ENCODE measurements at regions not wholly inside any gene's neighbourhood (a gene's known extent, or its start where the extent isn't known, plus 50 kb on each side); places are given as distances from the start of the nearest gene placed in this dataset.

- no peaks in the 10 kb centered on the region for H3K27me3 ChIP-seq
- 86% methylated on average over 5 of the region's 5 CpGs for WGBS (ENCODE audit: low lambda C conversion rate, missing lambda C conversion rate)
- no peaks in the 10 kb centered on the region for H3K9me3 ChIP-seq (ENCODE audit: low read depth)
- no peaks in the 10 kb centered on the region for H4K20me1 ChIP-seq (ENCODE audit: insufficient read depth, poor library complexity, severe bottlenecking)
- no peaks in the 10 kb centered on the region for H3K9me2 ChIP-seq (replicated peaks; ENCODE audit: insufficient read depth)
- H3K4me2 ChIP-seq, result no peak overlapping the region
- no peak overlapping the region for H3K27ac ChIP-seq
- H3K36me3 ChIP-seq (replicated peaks; ENCODE audit: insufficient read depth, low read depth), result no peaks in the 10 kb centered on the region
- H2AFZ ChIP-seq, result no peak overlapping the region
- peaks cover 3% of the 10 kb centered on the region for H3K4me1 ChIP-seq (ENCODE audit: insufficient read depth)
- H3K4me3 ChIP-seq, result no peak overlapping the region
- no peak for DNase-seq (ENCODE audit: low spot score)
- no peak for TF ChIP-seq EZH2 (IDR thresholded peaks at IDR 0.05; ENCODE audit: borderline replicate concordance)
- no peak for TF ChIP-seq EZH2phosphoT487 (IDR thresholded peaks at IDR 0.05; ENCODE audit: low read depth, severe bottlenecking, unreplicated experiment)
- no peak for TF ChIP-seq CTCF (IDR thresholded peaks at IDR 0.05; ENCODE audit: poor library complexity)
- H3K79me2 ChIP-seq, result no peaks in the 10 kb centered on the region
Measured at GRCh38 chr2:228369400-228370031, 188.0 kb upstream of the SPHKAP start.

- Histone ChIP-seq H4K20me1 (ENCODE audit: insufficient read depth, poor library complexity, severe bottlenecking) (no peaks in the 10 kb centered on the region), H3K4me1 (ENCODE audit: insufficient read depth) (peaks cover 3% of the 10 kb centered on the region), H3K4me3 (no peak overlapping the region), H3K27ac (no peak overlapping the region), H3K9me3 (ENCODE audit: low read depth) (no peaks in the 10 kb centered on the region), H3K4me2 (no peak overlapping the region), H3K27me3 (no peaks in the 10 kb centered on the region), H3K9me2 (replicated peaks; ENCODE audit: insufficient read depth) (no peaks in the 10 kb centered on the region), H3K79me2 (no peaks in the 10 kb centered on the region), H3K36me3 (replicated peaks; ENCODE audit: insufficient read depth, low read depth) (no peaks in the 10 kb centered on the region), H2AFZ (no peak overlapping the region)
- no peak for DNase-seq (ENCODE audit: low spot score)
- 94% methylated on average over 2 of the region's 2 CpGs for WGBS (ENCODE audit: low lambda C conversion rate, missing lambda C conversion rate)
- no peak for TF ChIP-seq EZH2 (IDR thresholded peaks at IDR 0.05; ENCODE audit: borderline replicate concordance)
- no peak for TF ChIP-seq EZH2phosphoT487 (IDR thresholded peaks at IDR 0.05; ENCODE audit: low read depth, severe bottlenecking, unreplicated experiment)
- TF ChIP-seq CTCF (IDR thresholded peaks at IDR 0.05; ENCODE audit: poor library complexity), result no peak
Measured at GRCh38 chr2:228367356-228367755, 185.9 kb upstream of the SPHKAP start.

- H3K4me1 ChIP-seq (ENCODE audit: insufficient read depth), result peaks cover under 1% of the 10 kb centered on the region
- H3K9me2 ChIP-seq (replicated peaks; ENCODE audit: insufficient read depth), result no peaks in the 10 kb centered on the region
- H2AFZ ChIP-seq, result no peak overlapping the region
- TF ChIP-seq EZH2 (IDR thresholded peaks at IDR 0.05; ENCODE audit: borderline replicate concordance), result no peak
- no peak for TF ChIP-seq CTCF (IDR thresholded peaks at IDR 0.05; ENCODE audit: poor library complexity)
- TF ChIP-seq EZH2phosphoT487 (IDR thresholded peaks at IDR 0.05; ENCODE audit: low read depth, severe bottlenecking, unreplicated experiment), result no peak
- H3K4me3 ChIP-seq, result no peak overlapping the region
- no peaks in the 10 kb centered on the region for H3K27me3 ChIP-seq
- WGBS (ENCODE audit: low lambda C conversion rate, missing lambda C conversion rate), result 70% methylated on average over 1 of the region's 1 CpG
- H3K79me2 ChIP-seq, result no peaks in the 10 kb centered on the region
- no peak for DNase-seq (ENCODE audit: low spot score)
- H4K20me1 ChIP-seq (ENCODE audit: insufficient read depth, poor library complexity, severe bottlenecking), result no peaks in the 10 kb centered on the region
- H3K9me3 ChIP-seq (ENCODE audit: low read depth), result no peaks in the 10 kb centered on the region
- H3K4me2 ChIP-seq, result no peak overlapping the region
- no peak overlapping the region for H3K27ac ChIP-seq
- H3K36me3 ChIP-seq (replicated peaks; ENCODE audit: insufficient read depth, low read depth), result no peaks in the 10 kb centered on the region
Measured at GRCh38 chr2:228359473-228359872, 178.0 kb upstream of the SPHKAP start.
